Calu3 (cell line): ENCODE measurements at regions not wholly inside any gene's neighbourhood (a gene's known extent, or its start where the extent isn't known, plus 50 kb on each side); places are given as distances from the start of the nearest gene placed in this dataset.
"Not testable (repeated sequence)": the region's sequence is repeated elsewhere in the genome, so short reads cannot be mapped to it uniquely, and the experiment has no call there.

Experiments
- BruUV-seq: library from RNA; stranded (reverse); fragments of 400-500 nt; replicated peaks from 2 replicates; lab custom pipeline; 2021; lab: Mats Ljungman, UMichigan
- CTCF ChIA-PET: fragments of 300-600 bp; sonication (Branson Sonifier 250); formaldehyde crosslinking; loops from one replicate; lab custom pipeline; 2022; ENCODE audit warnings: antibody characterized with exemption; lab: Charles Lee
- DNase-seq: peaks from one replicate; pipeline ENCODE4 v3.0.0; 2022
- H3K27ac Mint-ChIP-seq: one replicate; pipeline ENCODE4 v1.8.0; 2022; ENCODE audit warnings: mixed read lengths; ENCODE audit not compliant: unreplicated experiment
- H3K27me3 Mint-ChIP-seq: one replicate; pipeline ENCODE4 v1.8.0; 2022; ENCODE audit warnings: mixed read lengths; ENCODE audit not compliant: unreplicated experiment
- H3K36me3 Mint-ChIP-seq: one replicate; pipeline ENCODE4 v1.8.0; 2022; ENCODE audit warnings: mild to moderate bottlenecking, moderate library complexity, mixed read lengths; ENCODE audit not compliant: insufficient read depth, unreplicated experiment
- H3K4me1 Mint-ChIP-seq: one replicate; pipeline ENCODE4 v1.8.0; 2022; ENCODE audit warnings: mild to moderate bottlenecking, low read depth, mixed read lengths; ENCODE audit not compliant: unreplicated experiment
- H3K4me3 Mint-ChIP-seq: one replicate; pipeline ENCODE4 v1.8.0; 2022; ENCODE audit warnings: mild to moderate bottlenecking, low read depth, moderate library complexity, mixed read lengths; ENCODE audit not compliant: unreplicated experiment
- H3K9me3 Mint-ChIP-seq: one replicate; pipeline ENCODE4 v1.8.0; 2022; ENCODE audit warnings: low read depth, mixed read lengths; ENCODE audit not compliant: unreplicated experiment
- CTCF ChIP-seq: fragments of 200-600 bp; IDR thresholded peaks from one replicate; pipeline ENCODE4 v1.8.0; 2022; ENCODE audit warnings: antibody characterized with exemption; ENCODE audit not compliant: unreplicated experiment
- intact Hi-C: fragments of 100-400 bp; cut with micrococcal nuclease; formaldehyde crosslinking; loops from one replicate; pipeline ENCODE4 v1.10.0; 2022; ENCODE audit not compliant: unreplicated experiment

- no TSS peak for BruUV-seq
- intact Hi-C loops: no loop called here
- DNase-seq: no peak
- CTCF ChIA-PET: no interaction called here
- Mint-ChIP-seq H3K27ac (no peak overlapping the region), H3K4me3 (no peak overlapping the region), H3K27me3 (peaks cover 77% of the 10 kb centered on the region), H3K4me1 (peaks cover 19% of the 10 kb centered on the region), H3K9me3 (no peaks in the 10 kb centered on the region), H3K36me3 (peaks cover 4% of the 10 kb centered on the region)
- TF ChIP-seq CTCF: no peak
Observed at GRCh38 chr17:74128456-74129211, 74.8 kb upstream of the RPL38 start.

GRCh38 chr17:74129800-74130199 is 73.7 kb upstream of the RPL38 start:
- H3K4me3 Mint-ChIP-seq, DNase-seq, CTCF ChIA-PET, H3K9me3 Mint-ChIP-seq, BruUV-seq, H3K27ac Mint-ChIP-seq, H3K36me3 Mint-ChIP-seq, intact Hi-C loops: not testable (repeated sequence)
- H3K4me1 Mint-ChIP-seq: peaks cover 19% of the 10 kb centered on the region
- peaks cover 82% of the 10 kb centered on the region for H3K27me3 Mint-ChIP-seq

GRCh38 chr17:74130276-74130675 is 73.2 kb upstream of the RPL38 start:
- no peak for DNase-seq
- intact Hi-C loops: no loop called here
- TF ChIP-seq CTCF: no peak
- Mint-ChIP-seq H3K36me3 (no peaks in the 10 kb centered on the region), H3K4me3 (no peak overlapping the region), H3K4me1 (peaks cover 14% of the 10 kb centered on the region), H3K9me3 (no peaks in the 10 kb centered on the region), H3K27ac (no peak overlapping the region), H3K27me3 (peaks cover 82% of the 10 kb centered on the region)
- CTCF ChIA-PET: no interaction called here
- BruUV-seq: no TSS peak

GRCh38 chr17:74130841-74131240 is 72.6 kb upstream of the RPL38 start:
- TF ChIP-seq CTCF: no peak
- intact Hi-C loops: no loop called here
- H3K4me3 Mint-ChIP-seq: no peak overlapping the region
- H3K36me3 Mint-ChIP-seq: no peaks in the 10 kb centered on the region
- CTCF ChIA-PET: interaction anchor here (0.6 kb wide), 1 partner anchor 307 kb away, joined by 6 read pairs; no protein-coding TSS in a partner anchor
- H3K9me3 Mint-ChIP-seq: no peaks in the 10 kb centered on the region
- peaks cover 9% of the 10 kb centered on the region for H3K4me1 Mint-ChIP-seq
- no peak overlapping the region for H3K27ac Mint-ChIP-seq
- BruUV-seq: no TSS peak
- no peak for DNase-seq
- peaks cover 82% of the 10 kb centered on the region for H3K27me3 Mint-ChIP-seq

GRCh38 chr17:74132354-74132753 is 71.1 kb upstream of the RPL38 start:
- Mint-ChIP-seq H3K4me1 (no peaks in the 10 kb centered on the region), H3K9me3 (no peaks in the 10 kb centered on the region), H3K4me3 (no peak overlapping the region), H3K27ac (no peak overlapping the region), H3K36me3 (no peaks in the 10 kb centered on the region), H3K27me3 (peaks cover 84% of the 10 kb centered on the region)
- no peak for DNase-seq
- no TSS peak for BruUV-seq
- CTCF ChIA-PET: interaction anchor here (0.7 kb wide), 1 partner anchor 21 kb away, joined by 3 read pairs; no protein-coding TSS in a partner anchor
- TF ChIP-seq CTCF: no peak
- intact Hi-C loops: no loop called here
